Hepatocyte (in vitro differentiated cells): ENCODE measurements at regions not wholly inside any gene's neighbourhood (a gene's known extent, or its start where the extent isn't known, plus 50 kb on each side); places are given as distances from the start of the nearest gene placed in this dataset.

Experiments
- DNase-seq: peaks from one replicate; pipeline ENCODE4 v3.0.0-alpha.2; 2016; ENCODE audit warnings: low spot score
- H2AFZ ChIP-seq: fragments of 200-600 bp; sonication (generic); 2 replicates; pipeline ENCODE4 v1.6.0; 2016; ENCODE audit warnings: antibody characterized with exemption, mild to moderate bottlenecking
- H3K27ac ChIP-seq: fragments of 200-600 bp; sonication (generic); 2 replicates; pipeline ENCODE4 v1.5.1; 2016; ENCODE audit warnings: mild to moderate bottlenecking
- H3K27me3 ChIP-seq: fragments of 200-600 bp; sonication (generic); 2 replicates; pipeline ENCODE4 v1.6.1; 2016
- H3K36me3 ChIP-seq: fragments of 200-600 bp; sonication (generic); replicated peaks from 2 replicates; pipeline ENCODE4 v1.5.1; 2016; ENCODE audit warnings: low read depth; ENCODE audit not compliant: insufficient read depth
- H3K4me1 ChIP-seq: fragments of 200-600 bp; sonication (generic); 2 replicates; pipeline ENCODE4 v1.5.1; 2016; ENCODE audit warnings: mild to moderate bottlenecking, moderate library complexity; ENCODE audit not compliant: insufficient read depth
- H3K4me2 ChIP-seq: fragments of 200-600 bp; sonication (generic); 2 replicates; pipeline ENCODE4 v1.6.0; 2016
- H3K4me3 ChIP-seq: fragments of 200-600 bp; sonication (generic); 2 replicates; pipeline ENCODE4 v1.5.1; 2016; ENCODE audit warnings: mild to moderate bottlenecking
- H3K79me2 ChIP-seq: fragments of 200-600 bp; sonication (generic); 2 replicates; pipeline ENCODE4 v1.6.0; 2017; ENCODE audit warnings: mild to moderate bottlenecking
- H3K9me2 ChIP-seq: fragments of 200-600 bp; sonication (generic); replicated peaks from 2 replicates; pipeline ENCODE4 v1.6.0; 2017; ENCODE audit warnings: mild to moderate bottlenecking; ENCODE audit not compliant: insufficient read depth
- H3K9me3 ChIP-seq: fragments of 200-600 bp; sonication (generic); 2 replicates; pipeline ENCODE4 v1.5.1; 2016; ENCODE audit warnings: low read depth, mild to moderate bottlenecking
- H4K20me1 ChIP-seq: fragments of 200-600 bp; sonication (generic); 2 replicates; pipeline ENCODE4 v1.6.0; 2016; ENCODE audit warnings: mild to moderate bottlenecking; ENCODE audit not compliant: insufficient read depth, poor library complexity, severe bottlenecking
- CTCF ChIP-seq: fragments of 200-600 bp; sonication (generic); IDR thresholded peaks from 2 replicates; pipeline ENCODE4 v1.5.1; 2016; ENCODE audit warnings: antibody characterized with exemption, mild to moderate bottlenecking; ENCODE audit not compliant: poor library complexity
- EZH2 ChIP-seq: fragments of 200-600 bp; sonication (generic); IDR thresholded peaks from 2 replicates; pipeline ENCODE4 v1.6.1; 2016; ENCODE audit warnings: antibody characterized with exemption, mild to moderate bottlenecking, borderline replicate concordance
- EZH2phosphoT487 ChIP-seq: fragments of 200-600 bp; sonication (generic); IDR thresholded peaks from one replicate; pipeline ENCODE4 v1.6.1; 2018; ENCODE audit warnings: antibody characterized with exemption, mild to moderate bottlenecking, low read depth, moderate library complexity; ENCODE audit not compliant: unreplicated experiment, severe bottlenecking
- WGBS: methylation state at CpG from one replicate; pipeline ENCODE4 v1.1.6; 2016; ENCODE audit warnings: low lambda C conversion rate; ENCODE audit errors: missing lambda C conversion rate; 5-methylcytosine and 5-hydroxymethylcytosine counted together

GRCh38 chr3:74463515-74463914 lies 150.9 kb downstream of the CNTN3 start:
- H3K4me2 ChIP-seq, result no peak overlapping the region
- no peak overlapping the region for H3K4me3 ChIP-seq
- no peaks in the 10 kb centered on the region for H3K9me2 ChIP-seq
- H2AFZ ChIP-seq, result no peak overlapping the region
- peaks cover 5% of the 10 kb centered on the region for H3K4me1 ChIP-seq
- no peaks in the 10 kb centered on the region for H3K27me3 ChIP-seq
- H3K36me3 ChIP-seq, result no peaks in the 10 kb centered on the region
- H3K9me3 ChIP-seq, result no peaks in the 10 kb centered on the region
- no peak for DNase-seq
- no peak overlapping the region for H3K27ac ChIP-seq
- no peaks in the 10 kb centered on the region for H4K20me1 ChIP-seq
- WGBS, result 78% methylated on average over 4 of the region's 4 CpGs
- no peak for TF ChIP-seq CTCF
- no peak for TF ChIP-seq EZH2
- TF ChIP-seq EZH2phosphoT487, result no peak
- no peaks in the 10 kb centered on the region for H3K79me2 ChIP-seq

- Histone ChIP-seq H3K4me2 (no peak overlapping the region), H3K36me3 (no peaks in the 10 kb centered on the region), H3K27me3 (no peaks in the 10 kb centered on the region), H3K4me3 (no peak overlapping the region), H3K9me2 (no peaks in the 10 kb centered on the region), H3K79me2 (no peaks in the 10 kb centered on the region), H3K4me1 (no peaks in the 10 kb centered on the region), H2AFZ (no peak overlapping the region), H3K27ac (no peak overlapping the region), H3K9me3 (no peaks in the 10 kb centered on the region), H4K20me1 (no peaks in the 10 kb centered on the region)
- DNase-seq, result no peak
- TF ChIP-seq EZH2phosphoT487 (no peak), CTCF (no peak), EZH2 (no peak)
These were observed 158.3 kb downstream of the CNTN3 start for GRCh38 chr3:74456166-74456565.

- Histone ChIP-seq H3K27ac (no peak overlapping the region), H3K79me2 (no peaks in the 10 kb centered on the region), H3K27me3 (no peaks in the 10 kb centered on the region), H3K4me1 (no peaks in the 10 kb centered on the region), H4K20me1 (no peaks in the 10 kb centered on the region), H2AFZ (no peak overlapping the region), H3K36me3 (no peaks in the 10 kb centered on the region), H3K4me2 (no peak overlapping the region), H3K9me3 (no peaks in the 10 kb centered on the region), H3K4me3 (no peak overlapping the region), H3K9me2 (no peaks in the 10 kb centered on the region)
- WGBS, result 74% methylated on average over 1 of the region's 1 CpG
- no peak for DNase-seq
- TF ChIP-seq EZH2phosphoT487 (no peak), EZH2 (no peak), CTCF (no peak)
These were observed 167.2 kb downstream of the CNTN3 start for GRCh38 chr3:74447221-74447620.

GRCh38 chr3:74445541-74445940 lies 168.9 kb downstream of the CNTN3 start:
- Histone ChIP-seq H2AFZ (no peak overlapping the region), H3K4me3 (no peak overlapping the region), H3K9me2 (no peaks in the 10 kb centered on the region), H3K36me3 (no peaks in the 10 kb centered on the region), H3K4me1 (no peaks in the 10 kb centered on the region), H3K9me3 (no peaks in the 10 kb centered on the region), H4K20me1 (no peaks in the 10 kb centered on the region), H3K4me2 (no peak overlapping the region), H3K27ac (no peak overlapping the region), H3K79me2 (no peaks in the 10 kb centered on the region), H3K27me3 (no peaks in the 10 kb centered on the region)
- WGBS, result 76% methylated on average over 1 of the region's 1 CpG
- TF ChIP-seq CTCF, result no peak
- TF ChIP-seq EZH2, result no peak
- TF ChIP-seq EZH2phosphoT487, result no peak
- DNase-seq, result no peak
